NCI-H345 treated with DMSO at 0.1 percent for 48 hours (cell line): ENCODE measurements at regions not wholly inside any gene's neighbourhood (a gene's known extent, or its start where the extent isn't known, plus 50 kb on each side); places are given as distances from the start of the nearest gene placed in this dataset.
A peak's percentile ranks its signal among the peaks of the same experiment; 100 is the strongest.
"Not testable (repeated sequence)": the region's sequence is repeated elsewhere in the genome, so short reads cannot be mapped to it uniquely, and the experiment has no call there.

ENCODE experiments used
- DNase-seq: peaks from one replicate; lab custom pipeline; 2025; ENCODE audit not compliant: unreplicated experiment; lab: John Stamatoyannopoulos, UW

DNA sequence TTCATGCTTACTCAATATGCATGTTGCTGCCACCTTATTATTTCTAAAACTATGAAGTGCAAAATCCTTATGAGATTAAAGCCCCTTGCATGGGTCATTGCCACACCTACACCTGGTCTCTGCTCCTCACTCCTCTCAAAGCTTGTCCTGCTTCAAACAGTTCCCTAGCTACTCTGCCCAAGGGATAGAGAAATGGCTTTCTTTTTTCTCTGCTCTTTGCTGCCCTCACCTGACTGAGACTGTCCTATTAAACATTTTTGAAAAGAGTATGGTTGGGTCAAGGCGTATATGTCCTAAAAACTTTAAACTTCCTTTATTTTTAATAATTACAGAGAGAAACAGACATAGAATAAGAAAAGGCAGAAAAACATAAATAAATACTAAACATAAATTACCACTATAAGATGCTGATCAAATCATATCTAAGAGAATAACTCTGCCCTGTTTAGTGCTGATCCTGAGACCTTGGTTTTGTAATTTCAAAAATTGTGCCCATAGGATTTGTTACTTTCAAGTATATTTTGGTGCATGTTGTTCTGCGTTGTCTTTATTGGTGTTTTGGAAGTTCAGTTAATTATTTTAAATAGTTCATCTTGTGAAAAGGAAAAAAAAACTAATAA, 704.9 kb upstream of the PABPC4L start:
- DNase-seq = no peak

DNA sequence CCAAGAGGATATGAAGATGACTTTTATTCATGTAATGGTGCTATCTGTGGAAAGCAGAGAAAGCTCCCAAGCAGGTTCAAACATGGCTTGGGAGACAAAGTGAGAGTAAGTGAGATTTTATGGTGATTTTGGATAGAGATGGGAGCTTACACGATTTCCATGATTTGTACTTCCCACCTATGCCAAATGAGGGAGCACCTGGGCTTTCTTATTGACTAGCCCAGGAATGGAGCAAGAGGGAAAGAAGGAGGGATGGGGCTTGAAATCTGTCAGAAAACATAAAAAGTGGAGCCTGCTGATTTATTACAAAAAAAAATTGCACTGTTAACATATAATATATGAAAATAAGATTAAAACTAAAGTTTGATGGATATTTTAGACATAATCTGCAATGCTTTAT, 703.5 kb upstream of the PABPC4L start:
- no peak for DNase-seq

GRCh38 chr4:134888156-134888555, 686.6 kb upstream of the PABPC4L start:
- no peak for DNase-seq

- DNase-seq = no peak
These were observed 683.8 kb upstream of the PABPC4L start for GRCh38 chr4:134885436-134885835.

- no peak for DNase-seq
These were observed 682.4 kb upstream of the PABPC4L start for GRCh38 chr4:134883831-134884449.

DNA sequence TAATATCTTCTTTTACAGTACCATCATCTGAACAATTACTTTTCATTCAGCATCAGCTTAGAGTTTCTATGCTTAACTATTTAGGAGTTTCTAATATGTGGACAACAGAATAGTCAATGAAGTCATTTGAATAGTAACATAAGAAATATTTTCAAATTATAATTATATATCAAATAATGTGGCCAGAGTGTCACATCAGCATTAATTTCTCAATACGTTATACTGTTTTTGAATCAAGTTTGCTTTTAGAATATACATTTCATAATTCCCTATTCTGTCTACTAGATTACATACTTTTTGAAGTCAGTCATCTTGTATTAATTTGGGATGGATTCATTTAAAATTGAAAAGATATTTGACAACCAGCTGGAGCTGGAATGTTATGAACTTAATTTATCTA, 677.4 kb upstream of the PABPC4L start:
- DNase-seq = no peak

- no peak for DNase-seq
These were observed 665.4 kb upstream of the PABPC4L start for GRCh38 chr4:134867027-134867426.

DNA sequence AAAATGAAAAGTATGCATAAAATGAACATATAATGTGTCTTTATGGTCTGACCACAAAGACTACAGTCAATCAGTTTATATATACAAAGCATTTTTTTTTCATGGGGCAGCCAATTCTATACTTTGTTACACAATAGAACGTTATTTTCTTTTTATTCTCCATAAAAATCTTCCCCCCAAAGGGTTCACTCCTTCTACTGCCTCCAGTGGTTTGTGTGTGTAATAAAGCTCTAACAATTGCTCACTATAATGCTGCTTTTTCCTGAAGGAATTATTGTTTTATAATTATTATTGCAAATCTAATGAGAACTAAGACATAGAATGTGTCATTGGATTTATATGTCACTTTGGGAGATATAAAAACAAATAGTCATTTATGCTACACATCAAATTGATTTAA, 664.1 kb upstream of the PABPC4L start:
- DNase-seq = no peak

GRCh38 chr4:134862116-134862515, 660.5 kb upstream of the PABPC4L start:
- DNase-seq = no peak

DNA sequence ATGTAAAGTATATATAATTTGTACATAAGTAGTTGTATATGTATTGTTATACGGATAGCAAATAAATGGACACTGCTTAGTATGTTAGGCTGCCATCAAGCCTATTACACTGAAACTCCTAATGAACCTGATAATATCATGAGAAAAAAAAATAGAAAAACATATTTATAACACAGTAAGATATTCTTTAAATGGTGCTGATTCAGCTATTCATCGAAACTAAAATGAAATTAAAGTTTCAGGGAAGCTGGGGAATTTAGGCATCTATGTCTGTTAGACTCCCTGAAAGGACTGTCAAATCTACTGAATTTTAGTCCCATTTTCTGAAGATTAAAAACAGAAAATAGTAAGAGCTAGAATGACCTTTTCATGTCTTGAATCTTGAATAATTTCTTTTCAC, 647.1 kb upstream of the PABPC4L start:
- no peak for DNase-seq

DNA sequence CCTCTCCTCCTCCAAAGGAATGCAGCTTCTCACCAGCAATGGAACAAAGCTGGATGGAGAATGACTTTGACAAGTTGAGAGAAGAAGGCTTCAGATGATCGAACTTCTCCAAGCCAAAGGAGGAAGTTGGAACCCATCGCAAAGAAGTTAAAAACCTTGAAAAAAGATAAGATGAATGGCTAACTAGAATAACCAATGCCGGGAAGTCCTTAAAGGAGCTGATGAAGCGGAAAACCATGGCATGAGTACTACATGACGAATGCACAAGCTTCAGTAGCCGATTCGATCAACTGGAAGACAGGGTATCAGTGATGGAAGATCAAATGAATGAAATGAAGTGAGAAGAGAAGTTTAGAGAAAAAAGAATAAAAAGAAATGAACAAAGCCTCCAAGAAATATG, 629.2 kb upstream of the PABPC4L start:
- not testable (repeated sequence) for DNase-seq

DNA sequence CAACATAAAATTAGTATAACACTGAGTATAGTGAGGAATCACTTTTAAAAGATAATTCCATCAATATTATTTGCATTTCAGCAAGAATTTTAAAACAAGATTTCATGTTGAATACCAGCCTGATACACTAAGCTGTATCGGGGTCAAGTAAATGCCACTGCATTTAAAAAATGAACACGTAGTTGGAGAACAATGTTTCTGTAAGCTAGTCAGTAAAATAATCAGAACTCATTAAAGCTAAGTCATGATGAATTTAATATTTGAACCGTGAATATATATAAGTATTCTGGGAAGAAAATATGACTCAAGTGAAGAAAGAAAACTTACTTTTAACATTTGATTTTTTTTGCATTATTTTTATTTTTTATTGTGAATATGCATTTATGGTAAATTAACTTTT, 611.0 kb upstream of the PABPC4L start:
- DNase-seq = no peak

DNA sequence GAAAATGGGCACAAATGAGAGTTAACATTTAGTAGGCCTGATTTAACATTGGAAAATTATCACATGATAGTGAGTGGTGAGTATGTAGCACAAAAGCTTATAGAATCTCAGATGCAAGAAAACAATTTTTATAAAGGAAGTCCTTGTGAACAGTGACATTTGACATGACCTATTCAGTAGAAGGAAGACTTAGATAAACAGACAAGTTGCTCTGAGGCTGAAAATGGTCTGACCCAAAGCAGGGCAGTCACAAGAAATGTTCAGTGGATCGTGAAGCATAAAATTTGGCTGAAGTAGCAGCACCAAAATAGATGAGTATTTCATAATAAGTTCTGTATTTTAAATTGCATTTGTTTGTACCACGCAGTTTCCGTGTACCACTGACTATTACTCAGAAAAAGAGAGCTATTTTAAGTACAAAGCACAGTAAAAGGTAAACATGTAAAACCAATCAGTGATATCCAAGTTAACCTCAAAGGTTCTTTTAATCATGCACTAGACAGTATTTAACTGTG, 605.7 kb upstream of the PABPC4L start:
- DNase-seq = no peak

DNA sequence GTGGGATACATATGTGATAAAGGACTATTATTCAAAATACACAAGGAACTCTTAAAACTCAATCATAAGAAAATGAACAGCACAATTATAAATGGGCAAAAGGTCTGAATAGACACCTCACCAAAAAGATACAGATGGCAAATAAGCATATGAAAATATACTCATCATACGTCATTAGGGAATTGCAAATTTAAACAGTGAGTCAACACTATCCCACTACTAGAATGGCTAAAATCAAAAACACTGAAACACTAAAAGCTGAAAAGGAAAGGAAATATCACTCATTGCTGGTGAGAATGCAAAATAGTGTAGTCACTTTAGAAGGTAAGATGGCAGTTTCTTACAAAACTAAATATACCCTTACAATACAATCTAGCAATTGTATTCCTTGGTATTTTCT, 597.0 kb upstream of the PABPC4L start:
- DNase-seq = no peak

GRCh38 chr4:134787315-134787714, 585.7 kb upstream of the PABPC4L start:
- no peak for DNase-seq

DNA sequence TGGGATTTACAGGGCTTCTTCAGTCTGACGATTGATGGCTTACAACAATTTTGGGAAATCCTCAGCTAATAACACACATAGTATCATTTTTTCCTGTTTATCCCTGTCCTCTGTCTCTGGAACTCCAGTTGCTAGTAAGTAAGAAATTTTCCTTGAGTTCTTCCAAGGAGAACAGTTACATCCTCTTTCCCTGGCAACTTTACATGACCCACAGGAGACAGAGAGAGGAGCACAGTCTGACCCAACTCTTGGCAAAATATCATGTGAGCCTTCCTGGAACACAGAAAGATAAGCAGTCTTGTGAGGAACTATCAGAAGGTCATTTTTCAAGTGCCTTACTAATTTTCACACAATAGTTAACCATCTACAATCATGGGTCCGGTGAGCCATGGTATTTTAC, 578.7 kb upstream of the PABPC4L start:
- DNase-seq = no peak

DNA sequence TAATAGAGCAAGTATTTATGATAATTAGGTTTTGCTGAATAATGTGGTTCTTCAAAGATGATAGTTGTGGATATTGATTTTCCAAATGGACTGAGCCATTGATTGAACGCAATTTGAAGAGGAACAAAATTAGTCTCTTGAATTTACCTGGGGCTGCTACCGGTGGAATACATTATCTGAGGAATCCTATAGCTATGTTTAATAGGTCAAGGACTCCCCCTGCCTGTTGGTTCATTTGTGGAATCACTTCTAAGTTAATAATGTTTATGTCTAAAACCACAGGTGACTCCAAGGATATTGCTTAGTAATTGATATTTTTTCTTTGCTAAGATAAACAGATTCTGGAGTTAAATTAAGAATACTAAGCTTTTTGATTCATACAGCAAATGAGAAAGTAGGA, 576.0 kb upstream of the PABPC4L start:
- DNase-seq = peak; percentile 4

DNA sequence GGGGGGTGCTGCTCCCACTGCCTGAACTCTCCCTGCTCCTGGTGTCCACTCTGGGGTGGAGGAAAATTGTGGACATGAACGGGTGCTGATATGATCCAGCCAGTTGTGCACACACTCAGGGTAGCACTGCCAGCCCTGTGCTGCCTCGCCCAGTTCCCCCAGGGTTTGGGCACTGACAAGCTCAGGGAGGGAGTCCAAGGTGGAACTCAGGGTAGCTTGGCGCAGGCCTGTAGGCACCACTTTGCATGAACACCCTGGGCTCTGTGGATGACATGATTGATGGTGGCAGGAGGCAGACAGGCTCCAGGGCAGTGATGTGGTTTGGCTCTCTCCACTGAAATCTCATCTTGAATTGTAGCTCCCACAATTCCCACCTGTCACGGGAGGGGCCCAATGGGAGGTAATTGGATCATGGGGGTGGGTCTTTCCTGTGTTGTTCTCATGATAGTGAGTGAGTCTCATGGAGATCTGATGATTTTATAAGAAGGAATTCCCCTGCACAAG, 572.0 kb upstream of the PABPC4L start:
- DNase-seq = no peak

DNA sequence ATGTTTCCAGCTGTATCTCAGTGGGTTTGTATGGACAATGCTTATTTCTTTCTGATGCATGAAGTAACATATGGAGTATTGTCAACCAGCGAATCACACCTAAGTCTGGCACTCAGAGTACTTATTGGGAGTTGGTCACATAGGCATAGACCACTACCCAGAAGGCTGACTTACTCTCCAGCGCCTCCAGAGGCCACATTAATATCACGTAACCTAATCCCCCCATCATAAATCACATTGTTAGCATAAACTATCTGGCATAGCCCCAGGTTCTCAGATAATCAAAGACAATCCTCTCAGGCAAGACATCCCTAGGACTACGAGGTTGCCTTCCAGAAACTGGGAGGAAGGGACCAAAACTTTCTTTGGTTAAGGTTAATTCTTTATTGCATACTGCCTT, 560.5 kb upstream of the PABPC4L start:
- no peak for DNase-seq

DNA sequence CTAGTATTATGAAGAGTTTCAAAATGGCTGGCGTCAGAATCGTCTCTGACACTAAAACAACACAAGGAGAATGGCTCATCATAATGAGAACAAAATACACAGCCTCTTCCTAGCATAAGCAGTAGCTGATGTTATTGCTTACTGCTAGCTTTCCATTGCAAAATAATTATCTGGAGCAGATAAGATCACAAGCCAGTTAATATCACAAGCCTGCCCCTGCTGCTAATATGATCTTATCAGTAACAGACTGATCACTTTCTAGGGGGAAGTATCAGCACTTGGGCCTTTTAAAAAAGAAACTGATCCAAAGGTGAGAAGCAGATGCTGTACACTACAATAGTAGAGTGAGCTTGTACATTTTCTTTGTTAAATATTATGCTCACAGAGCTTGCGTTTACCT, 554.8 kb upstream of the PABPC4L start:
- DNase-seq = no peak

DNA sequence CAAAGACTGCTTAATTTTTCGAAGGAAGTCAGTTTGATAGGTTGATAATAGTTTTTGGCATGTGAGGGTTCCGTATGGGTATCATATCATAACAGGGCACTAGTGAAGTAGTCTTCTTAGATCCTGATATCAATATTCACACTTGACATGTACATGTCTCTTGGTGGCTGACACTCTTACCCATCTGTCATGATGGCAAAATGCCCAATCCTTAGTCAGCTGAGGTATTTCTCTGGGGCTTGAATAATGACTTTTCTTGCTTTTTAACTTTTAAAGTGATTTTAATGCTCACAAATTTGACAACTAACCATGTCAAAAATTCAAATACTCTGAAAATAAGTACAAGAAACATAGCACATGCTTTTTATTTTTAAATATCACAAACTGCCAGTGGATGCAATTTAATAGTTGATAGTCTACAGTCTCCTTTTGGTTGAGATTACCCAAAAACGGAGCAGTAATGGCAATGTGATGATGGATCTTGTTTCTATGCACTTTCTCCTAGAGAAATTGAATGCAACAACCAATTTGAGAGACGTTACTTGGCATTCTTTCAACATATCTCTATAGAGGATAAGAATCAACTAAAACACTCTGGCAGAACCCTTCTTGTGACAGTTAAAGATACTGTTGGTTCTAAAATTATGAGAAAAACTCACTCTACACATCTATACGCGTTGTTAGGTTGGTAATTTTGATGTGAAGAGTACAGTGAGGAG, 552.9 kb upstream of the PABPC4L start:
- no peak for DNase-seq

- no peak for DNase-seq
These were observed 551.8 kb upstream of the PABPC4L start for GRCh38 chr4:134753390-134753789.
